Tibial nerve (tissue), 3 donors: ENCODE measurements at regions not wholly inside any gene's neighbourhood (a gene's known extent, or its start where the extent isn't known, plus 50 kb on each side); places are given as distances from the start of the nearest gene placed in this dataset.

Experiments
- CTCF ChIP-seq, 5 experiments: fragments of 200-600 bp in 3 of 5; fragments of 450-650 bp in 2 of 5; sonication (generic) in 3 of 5; IDR thresholded peaks; one replicate each; pipeline ENCODE4 v1.5.1; 2016 to 2019; ENCODE audit warnings: antibody characterized with exemption in 5 of 5, mild to moderate bottlenecking in 3 of 5, moderate library complexity in 2 of 5
- POLR2A ChIP-seq, 2 donors: fragments of 450-650 bp; IDR thresholded peaks; one replicate each; pipeline ENCODE4 v1.6.1; 2017; ENCODE audit warnings: antibody characterized with exemption in 2 of 2, mild to moderate bottlenecking in 2 of 2, moderate library complexity in 2 of 2

- TF ChIP-seq CTCF (IDR thresholded peaks at IDR 0.05), result no peak
- TF ChIP-seq POLR2A (IDR thresholded peaks at IDR 0.05), result no peak
Measured at GRCh38 chr6:98335594-98335993, 498.8 kb upstream of the POU3F2 start.
